HEK293T (cell line): ENCODE measurements at regions not wholly inside any gene's neighbourhood (a gene's known extent, or its start where the extent isn't known, plus 50 kb on each side); places are given as distances from the start of the nearest gene placed in this dataset.

Source experiments
- ARNT ChIP-seq: fragments of 450-650 bp; IDR thresholded peaks from 2 replicates; pipeline ENCODE4 v1.6.1; 2017; ENCODE audit warnings: mild to moderate bottlenecking
- FOXA1 ChIP-seq: fragments of 450-650 bp; IDR thresholded peaks from 2 replicates; pipeline ENCODE4 v1.6.1; 2016; ENCODE audit warnings: mild to moderate bottlenecking
- FOXM1 ChIP-seq: fragments of 450-650 bp; IDR thresholded peaks from 2 replicates; pipeline ENCODE4 v1.6.1; 2017; ENCODE audit warnings: mild to moderate bottlenecking, borderline replicate concordance
- NFRKB ChIP-seq: fragments of 450-650 bp; IDR thresholded peaks from 2 replicates; pipeline ENCODE4 v1.6.1; 2016; ENCODE audit warnings: mild to moderate bottlenecking, moderate library complexity
- SUZ12 ChIP-seq: fragments of 450-650 bp; IDR thresholded peaks from 2 replicates; pipeline ENCODE4 v1.6.1; 2016; ENCODE audit warnings: mild to moderate bottlenecking

- TF ChIP-seq ARNT (no peak), FOXA1 (no peak), NFRKB (no peak), SUZ12 (no peak), FOXM1 (no peak)
These were observed 56.9 kb upstream of the ECE1 start for GRCh38 chr1:21347072-21347581.
